ENCODE measurements at regions not wholly inside any gene's neighbourhood (a gene's known extent, or its start where the extent isn't known, plus 50 kb on each side); places are given as distances from the start of the nearest gene placed in this dataset.
"Not testable (repeated sequence)": the region's sequence is repeated elsewhere in the genome, so short reads cannot be mapped to it uniquely, and the experiment has no call there.

- TF ChIP-seq ESRRG (CRISPR knock-in tag; IDR thresholded peaks at IDR 0.05) (no peak), ZNF8 (CRISPR knock-in tag; IDR thresholded peaks at IDR 0.05) (no peak), ARNTL (CRISPR knock-in tag; IDR thresholded peaks at IDR 0.05; ENCODE audit: borderline replicate concordance, low read depth) (no peak), OSR1 (CRISPR knock-in tag; IDR thresholded peaks at IDR 0.05) (no peak), PATZ1 (CRISPR knock-in tag; IDR thresholded peaks at IDR 0.05; ENCODE audit: borderline replicate concordance) (no peak), CSDC2 (CRISPR knock-in tag; IDR thresholded peaks at IDR 0.05) (no peak)
Observed at GRCh38 chr11:129643031-129643721, 172.5 kb upstream of the TMEM45B start (continued).

- ATAC-seq = no peak
- TF ChIP-seq ZNF565 (CRISPR knock-in tag; conservative IDR thresholded peaks at IDR 0.05; ENCODE audit: low read depth) (no peak), SNAI2 (CRISPR knock-in tag; IDR thresholded peaks at IDR 0.05) (no peak), POU6F1 (CRISPR knock-in tag; IDR thresholded peaks at IDR 0.05; ENCODE audit: borderline replicate concordance, low read depth) (no peak), BACH2 (CRISPR knock-in tag; IDR thresholded peaks at IDR 0.05; ENCODE audit: borderline replicate concordance) (no peak), CSRNP3 (CRISPR knock-in tag; IDR thresholded peaks at IDR 0.05) (no peak)
Observed at GRCh38 chr11:129644326-129644725, 171.3 kb upstream of the TMEM45B start.

- ATAC-seq = no peak
- TF ChIP-seq BACH2 (CRISPR knock-in tag; IDR thresholded peaks at IDR 0.05; ENCODE audit: borderline replicate concordance) (no peak), GLIS3 (CRISPR knock-in tag; IDR thresholded peaks at IDR 0.05) (no peak), POU6F1 (CRISPR knock-in tag; IDR thresholded peaks at IDR 0.05; ENCODE audit: borderline replicate concordance, low read depth) (no peak), TOX (CRISPR knock-in tag; IDR thresholded peaks at IDR 0.05; ENCODE audit: borderline replicate concordance) (no peak), CSDC2 (CRISPR knock-in tag; IDR thresholded peaks at IDR 0.05) (no peak), ZFP3 (CRISPR knock-in tag; IDR thresholded peaks at IDR 0.05) (no peak), PATZ1 (CRISPR knock-in tag; IDR thresholded peaks at IDR 0.05; ENCODE audit: borderline replicate concordance) (no peak), PPARA (CRISPR knock-in tag; IDR thresholded peaks at IDR 0.05; ENCODE audit: borderline replicate concordance) (no peak), ZNF70 (CRISPR knock-in tag; IDR thresholded peaks at IDR 0.05) (no peak), ZFP30 (CRISPR knock-in tag; IDR thresholded peaks at IDR 0.05) (no peak), ZC3H10 (CRISPR knock-in tag; IDR thresholded peaks at IDR 0.05) (no peak), SNAI2 (CRISPR knock-in tag; IDR thresholded peaks at IDR 0.05) (no peak), TCF4 (CRISPR knock-in tag; IDR thresholded peaks at IDR 0.05; ENCODE audit: borderline replicate concordance) (no peak), ARNTL (CRISPR knock-in tag; IDR thresholded peaks at IDR 0.05; ENCODE audit: borderline replicate concordance, low read depth) (no peak), CSRNP3 (CRISPR knock-in tag; IDR thresholded peaks at IDR 0.05) (no peak), ESRRG (CRISPR knock-in tag; IDR thresholded peaks at IDR 0.05) (no peak), ZNF8 (CRISPR knock-in tag; IDR thresholded peaks at IDR 0.05) (no peak), ZNF565 (CRISPR knock-in tag; conservative IDR thresholded peaks at IDR 0.05; ENCODE audit: low read depth) (no peak)
Observed at GRCh38 chr11:129645943-129646342, 169.7 kb upstream of the TMEM45B start.

GRCh38 chr11:129650044-129650443, 165.6 kb upstream of the TMEM45B start:
- ATAC-seq = not testable (repeated sequence)
